Testis (tissue), 2 donors: ENCODE measurements at regions not wholly inside any gene's neighbourhood (a gene's known extent, or its start where the extent isn't known, plus 50 kb on each side); places are given as distances from the start of the nearest gene placed in this dataset.

ENCODE experiments used
- CTCF ChIP-seq, 3 experiments: fragments of 450-650 bp in 2 of 3; fragments of 200-600 bp in 1 of 3; sonication (generic) in 1 of 3; IDR thresholded peaks; one replicate each; pipeline ENCODE4 v1.5.1; 2016 to 2019; ENCODE audit warnings: antibody characterized with exemption in 3 of 3, mild to moderate bottlenecking in 2 of 3, moderate library complexity in 1 of 3
- POLR2A ChIP-seq: fragments of 450-650 bp; IDR thresholded peaks from one replicate; pipeline ENCODE4 v1.6.1; 2017; ENCODE audit warnings: antibody characterized with exemption, mild to moderate bottlenecking, moderate library complexity

- TF ChIP-seq CTCF (IDR thresholded peaks at IDR 0.05), result no peak
- no peak for TF ChIP-seq POLR2A
Measured at GRCh38 chr18:2178036-2178435, 393.3 kb downstream of the METTL4 start.
